RWPE2 (cell line): ENCODE measurements at regions not wholly inside any gene's neighbourhood (a gene's known extent, or its start where the extent isn't known, plus 50 kb on each side); places are given as distances from the start of the nearest gene placed in this dataset.

Experiments used
- ATAC-seq: fragments of 200-7000 bp; cut with Tn5 transposase; 3 replicates; pipeline ENCODE4 v1.9.1; 2021; ENCODE audit warnings: low read depth
- DNase-seq: peaks from one replicate; pipeline ENCODE4 v3.0.0-alpha.2; 2020; ENCODE audit warnings: low spot score
- H3K27ac ChIP-seq: fragments of 450-650 bp; 2 replicates; pipeline ENCODE4 v1.5.1; 2017; ENCODE audit warnings: mild to moderate bottlenecking; ENCODE audit not compliant: poor library complexity, severe bottlenecking
- H3K27me3 ChIP-seq: fragments of 250-450 bp; sonication (Bioruptor Pico); 2 replicates; pipeline ENCODE4 v1.5.1; 2021; ENCODE audit warnings: mild to moderate bottlenecking, moderate library complexity; ENCODE audit not compliant: insufficient read depth, poor library complexity, severe bottlenecking
- H3K36me3 ChIP-seq: fragments of 250-450 bp; sonication (Bioruptor Pico); 2 replicates; pipeline ENCODE4 v1.5.1; 2020; ENCODE audit warnings: low read depth, mild to moderate bottlenecking, moderate library complexity
- H3K4me1 ChIP-seq: fragments of 250-450 bp; sonication (Bioruptor Pico); 2 replicates; pipeline ENCODE4 v1.5.1; 2021; ENCODE audit warnings: mild to moderate bottlenecking, moderate library complexity; ENCODE audit not compliant: insufficient read depth, poor library complexity, severe bottlenecking
- H3K4me3 ChIP-seq: fragments of 250-450 bp; sonication (Bioruptor Pico); 2 replicates; pipeline ENCODE4 v1.5.1; 2021; ENCODE audit warnings: mild to moderate bottlenecking, moderate library complexity; ENCODE audit not compliant: severe bottlenecking
- H3K9me3 ChIP-seq: fragments of 250-450 bp; sonication (Bioruptor Pico); 2 replicates; pipeline ENCODE4 v1.5.1; 2021; ENCODE audit warnings: mild to moderate bottlenecking, moderate library complexity; ENCODE audit not compliant: severe bottlenecking
- TF ChIP-seq, protein P1 (sequence below): fragments of 450-650 bp; IDR thresholded peaks from one replicate; pipeline ENCODE4 v1.5.1; 2017; ENCODE audit warnings: mild to moderate bottlenecking, moderate library complexity; ENCODE audit not compliant: poor library complexity, severe bottlenecking

DNA sequence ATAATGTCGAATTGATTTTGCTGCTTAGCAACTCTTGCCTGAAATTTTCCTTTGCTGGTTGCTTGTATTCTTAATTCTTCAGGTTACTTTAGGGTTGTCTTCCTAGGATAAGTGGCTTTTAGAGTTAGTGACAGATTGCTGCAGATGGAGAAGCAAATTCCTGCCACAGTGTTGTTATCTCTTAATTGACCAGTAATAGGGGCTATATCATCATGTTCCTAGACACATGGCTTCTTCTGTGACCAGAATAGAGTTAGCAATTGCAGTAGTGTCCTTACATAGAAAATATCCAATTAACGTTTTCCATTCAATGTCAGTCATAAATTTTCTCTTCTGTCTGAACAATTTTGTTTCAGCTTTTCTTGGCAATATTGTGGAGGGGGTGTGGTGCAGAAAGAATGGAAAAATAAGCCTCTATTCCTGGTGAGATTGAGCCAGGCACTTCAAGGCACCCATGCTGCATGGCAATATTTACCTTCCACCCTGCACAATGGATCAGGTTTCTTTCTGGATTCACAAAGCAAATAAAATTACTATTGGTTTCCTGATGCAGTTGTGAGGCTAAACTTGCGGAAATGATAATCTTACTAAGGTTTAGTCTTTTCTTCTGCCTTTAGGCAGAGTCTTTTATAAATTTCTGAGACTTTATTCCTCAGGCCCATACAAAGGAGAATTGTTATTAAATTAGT, 1481.5 kb downstream of the EFNA5 start:
- H3K4me3 ChIP-seq: no peak overlapping the region
- TF ChIP-seq, protein P1, sequence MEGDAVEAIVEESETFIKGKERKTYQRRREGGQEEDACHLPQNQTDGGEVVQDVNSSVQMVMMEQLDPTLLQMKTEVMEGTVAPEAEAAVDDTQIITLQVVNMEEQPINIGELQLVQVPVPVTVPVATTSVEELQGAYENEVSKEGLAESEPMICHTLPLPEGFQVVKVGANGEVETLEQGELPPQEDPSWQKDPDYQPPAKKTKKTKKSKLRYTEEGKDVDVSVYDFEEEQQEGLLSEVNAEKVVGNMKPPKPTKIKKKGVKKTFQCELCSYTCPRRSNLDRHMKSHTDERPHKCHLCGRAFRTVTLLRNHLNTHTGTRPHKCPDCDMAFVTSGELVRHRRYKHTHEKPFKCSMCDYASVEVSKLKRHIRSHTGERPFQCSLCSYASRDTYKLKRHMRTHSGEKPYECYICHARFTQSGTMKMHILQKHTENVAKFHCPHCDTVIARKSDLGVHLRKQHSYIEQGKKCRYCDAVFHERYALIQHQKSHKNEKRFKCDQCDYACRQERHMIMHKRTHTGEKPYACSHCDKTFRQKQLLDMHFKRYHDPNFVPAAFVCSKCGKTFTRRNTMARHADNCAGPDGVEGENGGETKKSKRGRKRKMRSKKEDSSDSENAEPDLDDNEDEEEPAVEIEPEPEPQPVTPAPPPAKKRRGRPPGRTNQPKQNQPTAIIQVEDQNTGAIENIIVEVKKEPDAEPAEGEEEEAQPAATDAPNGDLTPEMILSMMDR: no peak
- no peak for DNase-seq
- no peak for ATAC-seq
- H3K36me3 ChIP-seq: no peaks in the 10 kb centered on the region
- no peak overlapping the region for H3K27ac ChIP-seq
- H3K4me1 ChIP-seq: peaks cover 1% of the 10 kb centered on the region
- no peaks in the 10 kb centered on the region for H3K27me3 ChIP-seq
- H3K9me3 ChIP-seq: no peaks in the 10 kb centered on the region

DNA sequence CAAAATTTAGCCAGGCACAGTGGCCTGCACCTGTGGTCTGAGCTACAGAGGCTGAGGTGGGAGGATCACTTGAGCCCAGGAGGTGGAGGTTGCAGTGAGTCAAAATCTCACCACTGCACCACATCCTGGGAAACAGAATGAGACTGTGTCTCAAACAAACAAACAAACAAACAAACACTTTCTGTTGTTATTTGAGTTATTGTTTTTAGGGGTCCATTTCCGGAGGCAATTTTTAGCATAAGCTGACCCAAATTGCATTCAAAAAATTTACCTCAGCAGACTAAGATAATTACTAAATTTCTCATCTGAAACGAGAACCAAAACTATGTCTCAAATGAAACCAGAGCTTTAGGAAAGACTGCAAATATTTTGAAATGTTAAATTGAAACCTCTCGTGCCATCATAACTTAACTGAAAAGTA, 1485.1 kb downstream of the EFNA5 start:
- H3K4me3 ChIP-seq: no peak overlapping the region
- H3K27me3 ChIP-seq: no peaks in the 10 kb centered on the region
- no peak overlapping the region for H3K27ac ChIP-seq
- H3K4me1 ChIP-seq: peaks cover 3% of the 10 kb centered on the region
- TF ChIP-seq, protein P1: no peak
- H3K36me3 ChIP-seq: no peaks in the 10 kb centered on the region
- no peak for DNase-seq
- H3K9me3 ChIP-seq: no peaks in the 10 kb centered on the region
- ATAC-seq: no peak

DNA sequence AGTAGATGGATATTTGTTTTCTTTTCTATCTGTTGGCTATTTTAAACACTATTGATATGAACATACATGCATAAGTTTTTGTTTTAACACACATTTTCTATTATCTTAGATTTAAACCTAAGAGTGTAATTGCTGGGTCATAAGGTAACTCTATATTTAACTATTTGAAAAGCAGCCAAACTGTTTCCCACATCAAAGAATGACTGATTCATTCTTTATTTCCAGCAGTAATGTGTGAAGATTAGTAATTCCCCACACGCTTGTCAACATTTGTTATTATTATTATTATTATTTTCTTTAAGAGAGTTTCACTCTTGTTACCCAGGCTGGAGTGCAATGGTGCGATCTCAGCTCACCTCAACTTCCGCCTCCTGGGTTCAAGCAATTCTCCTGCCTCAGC, 1495.8 kb downstream of the EFNA5 start:
- no peak overlapping the region for H3K4me3 ChIP-seq
- no peak overlapping the region for H3K27ac ChIP-seq
- H3K27me3 ChIP-seq: no peaks in the 10 kb centered on the region
- DNase-seq (no peak), ATAC-seq (no peak)
- H3K36me3 ChIP-seq: no peaks in the 10 kb centered on the region
- TF ChIP-seq, protein P1: no peak
- no peaks in the 10 kb centered on the region for H3K9me3 ChIP-seq
- H3K4me1 ChIP-seq: no peaks in the 10 kb centered on the region

DNA sequence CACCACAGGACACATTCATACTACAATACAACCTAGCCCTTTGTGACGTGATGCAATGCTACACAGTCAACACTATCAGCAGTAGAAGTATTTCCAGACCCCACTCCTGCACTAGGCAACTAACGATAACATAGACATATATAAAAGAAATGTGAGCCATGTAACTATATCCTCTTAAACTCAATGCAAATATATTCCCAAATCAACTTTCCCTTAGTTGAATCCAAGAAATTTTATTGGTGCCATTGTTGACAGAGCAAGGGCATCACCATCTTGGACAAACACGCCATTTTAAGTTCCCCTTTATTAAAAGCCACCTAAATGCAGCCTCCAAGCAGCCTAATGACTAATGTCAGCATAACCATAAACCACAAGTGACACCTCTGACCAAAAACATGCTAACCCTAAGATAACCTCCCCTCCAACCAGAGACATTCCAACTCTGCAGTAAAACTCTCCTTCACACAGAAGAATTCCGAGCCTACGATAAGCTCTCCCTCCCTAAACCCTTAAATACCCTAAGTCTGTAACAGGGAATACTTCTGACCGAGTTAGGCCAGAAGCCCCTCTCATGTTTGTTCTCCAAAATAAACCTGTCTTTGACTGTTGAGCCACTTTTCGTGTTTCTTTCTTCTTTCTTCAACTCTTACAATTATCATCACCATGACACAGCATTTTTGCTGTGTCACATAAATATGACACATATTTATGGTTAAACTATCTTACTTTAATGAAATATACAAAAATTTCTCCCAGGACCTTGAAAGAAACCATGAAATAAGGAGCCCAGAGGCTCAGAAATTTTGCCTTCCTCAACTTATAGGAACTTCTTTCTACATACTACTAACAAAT, 1497.8 kb downstream of the EFNA5 start:
- TF ChIP-seq, protein P1: no peak
- Histone ChIP-seq H3K9me3 (no peaks in the 10 kb centered on the region), H3K4me1 (no peaks in the 10 kb centered on the region), H3K27me3 (no peaks in the 10 kb centered on the region), H3K4me3 (no peak overlapping the region), H3K27ac (no peak overlapping the region), H3K36me3 (no peaks in the 10 kb centered on the region)
- ATAC-seq (no peak), DNase-seq (no peak)

DNA sequence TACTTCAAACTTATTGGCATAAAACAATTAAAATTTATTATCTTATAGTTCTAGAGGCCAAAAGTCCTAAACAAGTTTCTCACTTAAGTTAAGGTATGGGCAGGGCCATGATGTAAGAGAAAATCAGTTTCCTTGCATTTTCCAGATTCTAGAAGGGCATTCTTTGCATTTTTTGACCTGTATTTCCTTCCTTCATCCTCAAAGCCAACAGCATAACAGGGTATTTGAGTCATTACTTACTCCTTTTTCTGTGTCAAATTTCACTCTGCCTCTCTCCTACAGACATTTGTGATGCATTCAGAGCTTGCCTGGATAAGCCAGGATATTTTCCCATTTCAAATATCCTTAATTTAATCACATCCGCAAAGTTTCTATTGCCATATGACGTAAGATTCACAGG, 1499.0 kb downstream of the EFNA5 start:
- H3K36me3 ChIP-seq: no peaks in the 10 kb centered on the region
- no peaks in the 10 kb centered on the region for H3K27me3 ChIP-seq
- DNase-seq (no peak), ATAC-seq (peak; percentile 54; the same call in 2 of the 3 replicates)
- TF ChIP-seq, protein P1: no peak
- no peak overlapping the region for H3K27ac ChIP-seq
- H3K4me3 ChIP-seq: no peak overlapping the region
- H3K9me3 ChIP-seq: no peaks in the 10 kb centered on the region
- H3K4me1 ChIP-seq: no peaks in the 10 kb centered on the region
